H1 (cell line): ENCODE measurements at regions not wholly inside any gene's neighbourhood (a gene's known extent, or its start where the extent isn't known, plus 50 kb on each side); places are given as distances from the start of the nearest gene placed in this dataset.

Source experiments
- CTCF ChIP-seq, 3 experiments: IDR thresholded peaks; 1 replicate in 2 of 3; 2 replicates in 1 of 3; pipeline versions ENCODE4 v1.5.1 to v1.6.1; 2011; ENCODE audit warnings: low read length in 3 of 3, mild to moderate bottlenecking in 3 of 3, inconsistent platforms in 2 of 3, low read depth in 1 of 3, moderate library complexity in 1 of 3; ENCODE audit not compliant: insufficient read depth in 1 of 3; ENCODE audit errors: control extremely low read depth in 1 of 3
- SP2 ChIP-seq: IDR thresholded peaks from 2 replicates; pipeline ENCODE4 v1.6.1; 2012; ENCODE audit warnings: mild to moderate bottlenecking, low read length, inconsistent platforms
- TF ChIP-seq, protein P1 (sequence below): IDR thresholded peaks from 2 replicates; pipeline ENCODE4 v1.6.1; 2011; ENCODE audit warnings: low read depth, mild to moderate bottlenecking, low read length; ENCODE audit not compliant: insufficient read depth

- TF ChIP-seq CTCF (IDR thresholded peaks at IDR 0.05; ENCODE audit: control extremely low read depth in 1 of 3, insufficient read depth in 1 of 3, low read depth in 1 of 3, low read length in 3 of 3) (no peak), SP2 (no peak)
- TF ChIP-seq, protein P1, sequence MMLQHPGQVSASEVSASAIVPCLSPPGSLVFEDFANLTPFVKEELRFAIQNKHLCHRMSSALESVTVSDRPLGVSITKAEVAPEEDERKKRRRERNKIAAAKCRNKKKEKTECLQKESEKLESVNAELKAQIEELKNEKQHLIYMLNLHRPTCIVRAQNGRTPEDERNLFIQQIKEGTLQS = no peak
Measured at GRCh38 chr12:116473416-116473815, 85.8 kb upstream of the MAP1LC3B2 start.
